H9 (cell line): ENCODE measurements at regions not wholly inside any gene's neighbourhood (a gene's known extent, or its start where the extent isn't known, plus 50 kb on each side); places are given as distances from the start of the nearest gene placed in this dataset.

Experiments used
- DNase-seq: peaks from one replicate; pipeline ENCODE4 v3.0.0-alpha.2; 2017
- H2AFZ ChIP-seq: one replicate; pipeline ENCODE4 v1.6.1; 2013; ENCODE audit warnings: mild to moderate bottlenecking, low read length, control low read depth, moderate library complexity
- H2AK5ac ChIP-seq: 2 replicates; pipeline ENCODE4 v1.6.1; 2013; ENCODE audit warnings: low read length, control low read depth, mixed read lengths; ENCODE audit not compliant: insufficient read length
- H2BK120ac ChIP-seq: one replicate; pipeline ENCODE4 v1.6.1; 2013; ENCODE audit warnings: low read depth, mild to moderate bottlenecking, low read length, control low read depth, inconsistent platforms; ENCODE audit not compliant: poor library complexity, severe bottlenecking
- H2BK12ac ChIP-seq: 2 replicates; pipeline ENCODE4 v1.6.1; 2013; ENCODE audit warnings: low read length, control low read depth, mixed read lengths, low read depth; ENCODE audit not compliant: insufficient read length
- H2BK15ac ChIP-seq: 2 replicates; pipeline ENCODE4 v1.6.1; 2013; ENCODE audit warnings: low read depth, low read length, control low read depth
- H2BK20ac ChIP-seq: one replicate; pipeline ENCODE4 v1.6.1; 2013; ENCODE audit warnings: low read depth, mild to moderate bottlenecking, low read length, control low read depth, inconsistent platforms; ENCODE audit not compliant: poor library complexity, severe bottlenecking
- H2BK5ac ChIP-seq: 2 replicates; pipeline ENCODE4 v1.6.1; 2013; ENCODE audit warnings: low read length, control low read depth, mixed read lengths; ENCODE audit not compliant: insufficient read length
- H3K14ac ChIP-seq: 2 replicates; pipeline ENCODE4 v1.6.1; 2013; ENCODE audit warnings: low read length, control low read depth; ENCODE audit not compliant: insufficient read depth
- H3K18ac ChIP-seq: 2 replicates; pipeline ENCODE4 v1.6.1; 2013; ENCODE audit warnings: low read depth, mild to moderate bottlenecking, mixed read lengths, low read length, control low read depth; ENCODE audit not compliant: insufficient read length
- H3K23ac ChIP-seq: 2 replicates; pipeline ENCODE4 v1.6.1; 2013; ENCODE audit warnings: low read length, control low read depth, mixed read lengths, low read depth; ENCODE audit not compliant: insufficient read length
- H3K23me2 ChIP-seq: 2 replicates; pipeline ENCODE4 v1.6.1; 2013; ENCODE audit warnings: low read depth, mild to moderate bottlenecking, mixed read lengths, low read length, control low read depth; ENCODE audit not compliant: insufficient read length, poor library complexity, severe bottlenecking
- H3K27ac ChIP-seq: 2 replicates; pipeline ENCODE4 v1.5.1; 2013; ENCODE audit warnings: low read length, control low read depth, mixed read lengths, low read depth; ENCODE audit not compliant: insufficient read length
- H3K27me3 ChIP-seq: 2 replicates; pipeline ENCODE4 v1.6.1; 2013; ENCODE audit warnings: low read length, control low read depth, inconsistent platforms; ENCODE audit not compliant: insufficient read depth
- H3K4ac ChIP-seq: 2 replicates; pipeline ENCODE4 v1.6.1; 2013; ENCODE audit warnings: low read depth, mild to moderate bottlenecking, control low read depth, inconsistent platforms, low read length, moderate library complexity
- H3K4me1 ChIP-seq: 2 replicates; pipeline ENCODE4 v1.6.1; 2013; ENCODE audit warnings: low read length, control low read depth, inconsistent platforms; ENCODE audit not compliant: insufficient read depth
- H3K4me2 ChIP-seq: 2 replicates; pipeline ENCODE4 v1.6.1; 2013; ENCODE audit warnings: low read length, control low read depth, mixed read lengths; ENCODE audit not compliant: insufficient read length, insufficient read depth
- H3K56ac ChIP-seq: 2 replicates; pipeline ENCODE4 v1.6.1; 2013; ENCODE audit warnings: low read depth, mild to moderate bottlenecking, mixed read lengths, low read length, control low read depth; ENCODE audit not compliant: insufficient read length
- H3K79me1 ChIP-seq: 2 replicates; pipeline ENCODE4 v1.6.1; 2013; ENCODE audit warnings: low read depth, mild to moderate bottlenecking, moderate library complexity, low read length, control low read depth, inconsistent platforms; ENCODE audit not compliant: insufficient read depth, poor library complexity, severe bottlenecking
- H3K79me2 ChIP-seq: 2 replicates; pipeline ENCODE4 v1.6.1; 2013; ENCODE audit warnings: low read length, control low read depth, inconsistent platforms; ENCODE audit not compliant: insufficient read depth
- H3K9ac ChIP-seq: 2 replicates; pipeline ENCODE4 v1.6.1; 2013; ENCODE audit warnings: low read length, control low read depth, mixed read lengths; ENCODE audit not compliant: insufficient read length; ENCODE audit errors: extremely low read depth
- H3K9me3 ChIP-seq: one replicate; pipeline ENCODE4 v1.6.1; 2013; ENCODE audit warnings: low read depth, low read length, inconsistent platforms; ENCODE audit not compliant: control insufficient read depth
- H3T11ph ChIP-seq: one replicate; pipeline ENCODE4 v1.6.1; 2013; ENCODE audit warnings: mild to moderate bottlenecking, low read length, control low read depth, inconsistent platforms
- H4K20me1 ChIP-seq: one replicate; pipeline ENCODE4 v1.6.1; 2013; ENCODE audit not compliant: control insufficient read depth, insufficient read length, insufficient read depth
- H4K5ac ChIP-seq: 2 replicates; pipeline ENCODE4 v1.6.1; 2013; ENCODE audit warnings: low read depth, mild to moderate bottlenecking, mixed read lengths, low read length, control low read depth; ENCODE audit not compliant: insufficient read length
- H4K8ac ChIP-seq: replicated peaks from 2 replicates; pipeline ENCODE4 v1.6.1; 2013; ENCODE audit warnings: low read length, control low read depth, mixed read lengths, low read depth; ENCODE audit not compliant: insufficient read length
- H4K91ac ChIP-seq: 2 replicates; pipeline ENCODE4 v1.6.1; 2013; ENCODE audit warnings: low read depth, mild to moderate bottlenecking, moderate library complexity, mixed read lengths, low read length, control low read depth; ENCODE audit not compliant: insufficient read length
- H3K27ac Mint-ChIP-seq, 3 experiments: 2 replicates in 2 of 3; 3 replicates in 1 of 3; pipeline ENCODE4 v1.8.0; 2020 to 2021; ENCODE audit warnings: mixed read lengths in 3 of 3, mild to moderate bottlenecking in 1 of 3, moderate library complexity in 1 of 3
- H3K27me3 Mint-ChIP-seq: 2 replicates; pipeline ENCODE4 v1.8.0; 2021; ENCODE audit warnings: low read depth, mild to moderate bottlenecking, moderate library complexity, mixed read lengths
- H3K36me3 Mint-ChIP-seq, 3 experiments: 2 replicates in 2 of 3; 3 replicates in 1 of 3; pipeline ENCODE4 v1.8.0; 2020 to 2021; ENCODE audit warnings: low read depth in 3 of 3, mixed read lengths in 3 of 3; ENCODE audit not compliant: insufficient read depth in 1 of 3
- H3K4me1 Mint-ChIP-seq, 2 experiments: 2 replicates each; pipeline ENCODE4 v1.8.0; 2020; ENCODE audit warnings: mixed read lengths in 2 of 2
- H3K4me3 Mint-ChIP-seq, 2 experiments: 2 replicates in 1 of 2; 3 replicates in 1 of 2; pipeline ENCODE4 v1.8.0; 2020 to 2021; ENCODE audit warnings: mild to moderate bottlenecking in 2 of 2, mixed read lengths in 2 of 2, moderate library complexity in 1 of 2
- H3K9me3 Mint-ChIP-seq, 2 experiments: 2 replicates in 1 of 2; 3 replicates in 1 of 2; pipeline ENCODE4 v1.8.0; 2020; ENCODE audit warnings: mild to moderate bottlenecking in 2 of 2, mixed read lengths in 2 of 2, moderate library complexity in 1 of 2
- WGBS: extraction: QIAGEN DNeasy Blood & Tissue Kit; methylation state at CpG from one replicate; pipeline ENCODE4 v1.1.7; 2013; ENCODE audit warnings: missing lambda C conversion rate, low lambda C conversion rate, mixed read lengths; ENCODE audit not compliant: insufficient read length; ENCODE audit errors: extremely low coverage; 5-methylcytosine and 5-hydroxymethylcytosine counted together
- TF ChIP-seq, protein P1 (sequence below): fragments of 200-600 bp; sonication (generic); conservative IDR thresholded peaks from 3 replicates; pipeline ENCODE4 v1.8.0; 2021; ENCODE audit warnings: antibody characterized with exemption, mild to moderate bottlenecking

GRCh38 chr3:117358717-117359314 lies 649.2 kb downstream of the TUSC7 start:
- no peak overlapping the region for H4K5ac ChIP-seq
- H2BK12ac ChIP-seq: no peak overlapping the region
- H3K27me3 ChIP-seq: no peaks in the 10 kb centered on the region
- H3K9me3 ChIP-seq: no peaks in the 10 kb centered on the region
- no peak overlapping the region for H3K23ac ChIP-seq
- H2AFZ ChIP-seq: no peak overlapping the region
- peaks cover 2% of the 10 kb centered on the region; the same call in 1 of the 2 replicates for H3K4me1 ChIP-seq
- H3K18ac ChIP-seq: no peak overlapping the region
- H4K20me1 ChIP-seq: no peaks in the 10 kb centered on the region
- H3K79me1 ChIP-seq: no peaks in the 10 kb centered on the region
- no peak overlapping the region for H2AK5ac ChIP-seq
- no peak overlapping the region for H3K4me2 ChIP-seq
- Mint-ChIP-seq H3K27ac (peak overlapping the region in 1 of 3 experiments; percentile 65; a peak in 1 of 7 replicates), H3K27me3 (no peaks in the 10 kb centered on the region; the same call in none of the 2 replicates), H3K9me3 (peaks cover 31 to 36% of the 10 kb centered on the region in 2 experiments), H3K36me3 (peaks cover 22 to 44% (median 34%) of the 10 kb centered on the region in 3 experiments), H3K4me3 (no peak overlapping the region), H3K4me1 (peaks cover 40 to 47% of the 10 kb centered on the region in 2 experiments)
- no peak overlapping the region for H3K9ac ChIP-seq
- H2BK5ac ChIP-seq: no peak overlapping the region
- WGBS: no CpG with 5 or more reads among the region's 10 CpGs
- H3K27ac ChIP-seq: no peak overlapping the region
- no peak overlapping the region for H4K91ac ChIP-seq
- TF ChIP-seq, protein P1, sequence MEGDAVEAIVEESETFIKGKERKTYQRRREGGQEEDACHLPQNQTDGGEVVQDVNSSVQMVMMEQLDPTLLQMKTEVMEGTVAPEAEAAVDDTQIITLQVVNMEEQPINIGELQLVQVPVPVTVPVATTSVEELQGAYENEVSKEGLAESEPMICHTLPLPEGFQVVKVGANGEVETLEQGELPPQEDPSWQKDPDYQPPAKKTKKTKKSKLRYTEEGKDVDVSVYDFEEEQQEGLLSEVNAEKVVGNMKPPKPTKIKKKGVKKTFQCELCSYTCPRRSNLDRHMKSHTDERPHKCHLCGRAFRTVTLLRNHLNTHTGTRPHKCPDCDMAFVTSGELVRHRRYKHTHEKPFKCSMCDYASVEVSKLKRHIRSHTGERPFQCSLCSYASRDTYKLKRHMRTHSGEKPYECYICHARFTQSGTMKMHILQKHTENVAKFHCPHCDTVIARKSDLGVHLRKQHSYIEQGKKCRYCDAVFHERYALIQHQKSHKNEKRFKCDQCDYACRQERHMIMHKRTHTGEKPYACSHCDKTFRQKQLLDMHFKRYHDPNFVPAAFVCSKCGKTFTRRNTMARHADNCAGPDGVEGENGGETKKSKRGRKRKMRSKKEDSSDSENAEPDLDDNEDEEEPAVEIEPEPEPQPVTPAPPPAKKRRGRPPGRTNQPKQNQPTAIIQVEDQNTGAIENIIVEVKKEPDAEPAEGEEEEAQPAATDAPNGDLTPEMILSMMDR: no peak
- no peak overlapping the region for H2BK120ac ChIP-seq
- no peaks in the 10 kb centered on the region for H3K79me2 ChIP-seq
- H2BK20ac ChIP-seq: no peak overlapping the region
- no peaks in the 10 kb centered on the region for H3K23me2 ChIP-seq
- no peak overlapping the region for H2BK15ac ChIP-seq
- no peak overlapping the region for H3K14ac ChIP-seq
- no peak overlapping the region for H3T11ph ChIP-seq
- no peak overlapping the region for H4K8ac ChIP-seq
- no peak overlapping the region for H3K56ac ChIP-seq
- H3K4ac ChIP-seq: no peak overlapping the region
- no peak for DNase-seq
